ENCODE measurements at regions not wholly inside any gene's neighbourhood (a gene's known extent, or its start where the extent isn't known, plus 50 kb on each side); places are given as distances from the start of the nearest gene placed in this dataset.

- no peak for TF ChIP-seq CTCF (IDR thresholded peaks at IDR 0.05; ENCODE audit: extremely low read depth, missing control alignments)
- no peak for DNase-seq (ENCODE audit: low spot score)
Measured at GRCh38 chr1:60419023-60419422, 345.5 kb upstream of the C1orf87 start.

GRCh38 chr1:60415696-60416095 is 342.1 kb upstream of the C1orf87 start:
- TF ChIP-seq CTCF (IDR thresholded peaks at IDR 0.05; ENCODE audit: extremely low read depth, missing control alignments) = no peak
- DNase-seq (ENCODE audit: low spot score) = no peak

GRCh38 chr1:60413091-60413490 is 339.5 kb upstream of the C1orf87 start:
- no peak for TF ChIP-seq CTCF (IDR thresholded peaks at IDR 0.05; ENCODE audit: extremely low read depth, missing control alignments)
- DNase-seq (ENCODE audit: low spot score) = no peak

GRCh38 chr1:60411591-60411990 is 338.0 kb upstream of the C1orf87 start:
- no peak for TF ChIP-seq CTCF (IDR thresholded peaks at IDR 0.05; ENCODE audit: extremely low read depth, missing control alignments)
- DNase-seq (ENCODE audit: low spot score) = no peak

GRCh38 chr1:60402816-60403215 is 329.2 kb upstream of the C1orf87 start:
- DNase-seq (ENCODE audit: low spot score) = no peak
- TF ChIP-seq CTCF (IDR thresholded peaks at IDR 0.05; ENCODE audit: extremely low read depth, missing control alignments) = no peak

GRCh38 chr1:60402216-60402615 is 328.6 kb upstream of the C1orf87 start:
- no peak for TF ChIP-seq CTCF (IDR thresholded peaks at IDR 0.05; ENCODE audit: extremely low read depth, missing control alignments)
- DNase-seq (ENCODE audit: low spot score) = no peak

- TF ChIP-seq CTCF (IDR thresholded peaks at IDR 0.05; ENCODE audit: extremely low read depth, missing control alignments) = no peak
Measured at GRCh38 chr1:60394436-60394835, 320.9 kb upstream of the C1orf87 start.

More at GRCh38 chr1:60394436-60394835, 320.9 kb upstream of the C1orf87 start:
- peak; percentile 8 for DNase-seq (ENCODE audit: low spot score)
